DOHH2 (cell line): ENCODE measurements at regions not wholly inside any gene's neighbourhood (a gene's known extent, or its start where the extent isn't known, plus 50 kb on each side); places are given as distances from the start of the nearest gene placed in this dataset.

Experiments
- H3F3A ChIP-seq: fragments of 200-600 bp; sonication (generic), shearing (Covaris generic); 2 replicates; pipeline ENCODE4 v1.6.0; 2016; ENCODE audit warnings: antibody characterized with exemption, mild to moderate bottlenecking; ENCODE audit not compliant: control insufficient read depth, insufficient read depth
- H3K27ac ChIP-seq: fragments of 200-600 bp; sonication (generic); 2 replicates; pipeline ENCODE4 v1.5.1; 2014; ENCODE audit warnings: low read depth, mild to moderate bottlenecking, low read length, moderate library complexity
- H3K27me3 ChIP-seq: fragments of 200-600 bp; sonication (generic); 2 replicates; pipeline ENCODE4 v1.6.1; 2014; ENCODE audit warnings: mild to moderate bottlenecking, low read length, mixed read lengths; ENCODE audit not compliant: control insufficient read depth
- H3K36me3 ChIP-seq: fragments of 200-600 bp; sonication (generic); 2 replicates; pipeline ENCODE4 v1.6.1; 2014; ENCODE audit warnings: mild to moderate bottlenecking, low read length, moderate library complexity, mixed read lengths; ENCODE audit not compliant: control insufficient read depth
- H3K4me1 ChIP-seq: fragments of 200-600 bp; sonication (generic); 2 replicates; pipeline ENCODE4 v1.6.1; 2014; ENCODE audit warnings: mild to moderate bottlenecking, low read length, mixed read lengths; ENCODE audit not compliant: control insufficient read depth
- H3K4me2 ChIP-seq: fragments of 200-600 bp; sonication (generic); 2 replicates; pipeline ENCODE4 v1.6.0; 2014; ENCODE audit warnings: mild to moderate bottlenecking, low read length, moderate library complexity
- H3K4me3 ChIP-seq: fragments of 200-600 bp; sonication (generic); 2 replicates; pipeline ENCODE4 v1.5.1; 2014; ENCODE audit warnings: mild to moderate bottlenecking, low read length, mixed read lengths
- H3K79me2 ChIP-seq: fragments of 200-600 bp; sonication (generic); 2 replicates; pipeline ENCODE4 v1.6.1; 2014; ENCODE audit warnings: mild to moderate bottlenecking, low read length, mixed read lengths; ENCODE audit not compliant: control insufficient read depth
- H3K9me2 ChIP-seq: fragments of 200-600 bp; sonication (generic); replicated peaks from 2 replicates; pipeline ENCODE4 v1.6.1; 2014; ENCODE audit warnings: mild to moderate bottlenecking, low read length, mixed read lengths; ENCODE audit not compliant: control insufficient read depth
- H3K9me3 ChIP-seq: fragments of 200-600 bp; sonication (generic); 2 replicates; pipeline ENCODE4 v1.6.1; 2014; ENCODE audit warnings: antibody characterized with exemption, low read length, mixed read lengths; ENCODE audit not compliant: control insufficient read depth, insufficient read depth
- H4K20me1 ChIP-seq: fragments of 200-600 bp; sonication (generic); 2 replicates; pipeline ENCODE4 v1.6.0; 2014; ENCODE audit warnings: low read depth, mild to moderate bottlenecking, antibody characterized with exemption, low read length, moderate library complexity; ENCODE audit not compliant: control insufficient read depth, insufficient read depth
- EZH2phosphoT487 ChIP-seq: fragments of 200-600 bp; sonication (generic); IDR thresholded peaks from 2 replicates; pipeline ENCODE4 v1.6.1; 2017; ENCODE audit warnings: borderline replicate concordance, mild to moderate bottlenecking, antibody characterized with exemption, low read length, moderate library complexity, mixed read lengths
- TF ChIP-seq, protein P1 (sequence below): fragments of 200-600 bp; sonication (generic); IDR thresholded peaks from one replicate; pipeline ENCODE4 v1.5.1; 2014; ENCODE audit warnings: antibody characterized with exemption, mild to moderate bottlenecking, low read depth, low read length; ENCODE audit not compliant: poor library complexity, severe bottlenecking

GRCh38 chr1:181405584-181405983, 77.7 kb upstream of the CACNA1E start:
- TF ChIP-seq, protein P1, sequence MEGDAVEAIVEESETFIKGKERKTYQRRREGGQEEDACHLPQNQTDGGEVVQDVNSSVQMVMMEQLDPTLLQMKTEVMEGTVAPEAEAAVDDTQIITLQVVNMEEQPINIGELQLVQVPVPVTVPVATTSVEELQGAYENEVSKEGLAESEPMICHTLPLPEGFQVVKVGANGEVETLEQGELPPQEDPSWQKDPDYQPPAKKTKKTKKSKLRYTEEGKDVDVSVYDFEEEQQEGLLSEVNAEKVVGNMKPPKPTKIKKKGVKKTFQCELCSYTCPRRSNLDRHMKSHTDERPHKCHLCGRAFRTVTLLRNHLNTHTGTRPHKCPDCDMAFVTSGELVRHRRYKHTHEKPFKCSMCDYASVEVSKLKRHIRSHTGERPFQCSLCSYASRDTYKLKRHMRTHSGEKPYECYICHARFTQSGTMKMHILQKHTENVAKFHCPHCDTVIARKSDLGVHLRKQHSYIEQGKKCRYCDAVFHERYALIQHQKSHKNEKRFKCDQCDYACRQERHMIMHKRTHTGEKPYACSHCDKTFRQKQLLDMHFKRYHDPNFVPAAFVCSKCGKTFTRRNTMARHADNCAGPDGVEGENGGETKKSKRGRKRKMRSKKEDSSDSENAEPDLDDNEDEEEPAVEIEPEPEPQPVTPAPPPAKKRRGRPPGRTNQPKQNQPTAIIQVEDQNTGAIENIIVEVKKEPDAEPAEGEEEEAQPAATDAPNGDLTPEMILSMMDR: no peak
- no peak for TF ChIP-seq EZH2phosphoT487
- Histone ChIP-seq H3K27ac (no peak overlapping the region), H3K9me2 (no peaks in the 10 kb centered on the region), H3K4me1 (no peaks in the 10 kb centered on the region), H3F3A (no peaks in the 10 kb centered on the region), H3K4me2 (no peak overlapping the region), H3K4me3 (no peak overlapping the region), H3K79me2 (no peaks in the 10 kb centered on the region), H3K27me3 (no peaks in the 10 kb centered on the region), H3K36me3 (no peaks in the 10 kb centered on the region), H3K9me3 (no peaks in the 10 kb centered on the region), H4K20me1 (no peaks in the 10 kb centered on the region)

GRCh38 chr1:181406989-181407388, 76.3 kb upstream of the CACNA1E start:
- H3K27ac ChIP-seq: no peak overlapping the region
- no peaks in the 10 kb centered on the region for H3K36me3 ChIP-seq
- no peaks in the 10 kb centered on the region for H3K9me3 ChIP-seq
- H3F3A ChIP-seq: no peaks in the 10 kb centered on the region
- no peaks in the 10 kb centered on the region for H3K9me2 ChIP-seq
- H3K79me2 ChIP-seq: no peaks in the 10 kb centered on the region
- no peaks in the 10 kb centered on the region for H3K27me3 ChIP-seq
- no peaks in the 10 kb centered on the region for H3K4me1 ChIP-seq
- H3K4me3 ChIP-seq: no peak overlapping the region
- TF ChIP-seq, protein P1: no peak
- TF ChIP-seq EZH2phosphoT487: no peak
- no peaks in the 10 kb centered on the region for H4K20me1 ChIP-seq
- no peak overlapping the region for H3K4me2 ChIP-seq

- Histone ChIP-seq H3K36me3 (no peaks in the 10 kb centered on the region), H3F3A (no peaks in the 10 kb centered on the region), H3K9me3 (no peaks in the 10 kb centered on the region), H3K27ac (no peak overlapping the region), H3K4me3 (no peak overlapping the region), H3K79me2 (no peaks in the 10 kb centered on the region), H3K9me2 (no peaks in the 10 kb centered on the region), H3K4me1 (no peaks in the 10 kb centered on the region), H4K20me1 (no peaks in the 10 kb centered on the region), H3K27me3 (no peaks in the 10 kb centered on the region), H3K4me2 (no peak overlapping the region)
- no peak for TF ChIP-seq EZH2phosphoT487
- TF ChIP-seq, protein P1: no peak
These were observed 73.3 kb upstream of the CACNA1E start for GRCh38 chr1:181409981-181410380.

- no peak overlapping the region for H3K4me2 ChIP-seq
- H3K4me1 ChIP-seq: no peaks in the 10 kb centered on the region
- no peaks in the 10 kb centered on the region for H3K9me3 ChIP-seq
- H4K20me1 ChIP-seq: no peaks in the 10 kb centered on the region
- H3K36me3 ChIP-seq: no peaks in the 10 kb centered on the region
- no peaks in the 10 kb centered on the region for H3K79me2 ChIP-seq
- H3K27ac ChIP-seq: no peak overlapping the region
- no peaks in the 10 kb centered on the region for H3K9me2 ChIP-seq
- TF ChIP-seq, protein P1: no peak
- no peak for TF ChIP-seq EZH2phosphoT487
- H3K27me3 ChIP-seq: 0 out of 2 replicates have a peak, but pooled peaks cover 2% of the 10 kb centered on the region
- H3F3A ChIP-seq: no peaks in the 10 kb centered on the region
- no peak overlapping the region for H3K4me3 ChIP-seq
These were observed 70.6 kb upstream of the CACNA1E start for GRCh38 chr1:181412746-181413145.
